BJ (cell line): ENCODE measurements at regions not wholly inside any gene's neighbourhood (a gene's known extent, or its start where the extent isn't known, plus 50 kb on each side); places are given as distances from the start of the nearest gene placed in this dataset.

Source experiments
- CTCF ChIA-PET: fragments of 350-600 bp; formaldehyde crosslinking; extraction: SDS; loops from one replicate; lab custom pipeline; 2021; ENCODE audit warnings: antibody characterized with exemption, inconsistent platforms; lab: Yijun Ruan, JAX
- POLR2A ChIA-PET: fragments of 300-600 bp; sonication (Branson Sonifier 250); formaldehyde crosslinking; extraction: SDS; loops from one replicate; lab custom pipeline; 2021; ENCODE audit warnings: antibody characterized with exemption; lab: Charles Lee
- DNase-seq: peaks from one replicate; pipeline ENCODE4 v3.0.0-alpha.2; 2011; ENCODE audit warnings: low read depth
- H3K27me3 ChIP-seq: 2 replicates; pipeline ENCODE4 v1.6.0; 2011; ENCODE audit warnings: low read length; ENCODE audit not compliant: control insufficient read depth, insufficient read depth
- H3K36me3 ChIP-seq: 2 replicates; pipeline ENCODE4 v1.5.1; 2011; ENCODE audit warnings: low read length; ENCODE audit not compliant: control insufficient read depth, insufficient read depth
- H3K4me3 ChIP-seq: 2 replicates; pipeline ENCODE4 v1.5.1; 2011; ENCODE audit warnings: low read depth, mild to moderate bottlenecking, control low read depth, low read length
- TF ChIP-seq, protein P1 (sequence below): IDR thresholded peaks from 2 replicates; pipeline ENCODE4 v1.5.1; 2011; ENCODE audit warnings: low read depth, mild to moderate bottlenecking, control low read depth, inconsistent platforms, low read length, moderate library complexity; ENCODE audit not compliant: insufficient read depth

DNA sequence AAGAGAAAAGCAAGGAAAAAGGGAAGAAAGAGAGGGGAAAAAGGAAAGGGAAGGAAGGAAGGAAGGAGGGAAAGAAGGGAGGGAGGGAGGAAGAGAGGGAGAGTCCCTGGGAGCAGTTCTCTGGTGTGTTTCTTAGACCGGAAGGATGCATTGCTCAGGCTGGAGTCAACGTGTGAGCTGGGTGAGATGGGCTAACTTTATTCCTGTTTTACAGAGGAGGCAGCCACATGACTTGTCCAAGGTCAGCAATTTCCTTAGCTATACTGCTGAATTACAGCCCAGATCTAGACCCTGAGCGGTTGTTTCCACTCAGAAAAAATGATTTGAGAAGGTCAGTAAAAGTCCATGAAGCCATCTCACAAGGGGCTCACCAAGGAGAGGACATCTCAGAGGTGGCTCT, 86.6 kb upstream of the APCDD1 start:
- H3K36me3 ChIP-seq: no peaks in the 10 kb centered on the region
- ChIA-PET CTCF (interaction anchor here (1.1 to 2.2 kb wide), 2 partner anchors 8 to 10 kb away, joined by 4 to 5 read pairs; no protein-coding TSS in a partner anchor), POLR2A (interaction anchor here (0.6 kb wide), 1 partner anchor 35 kb away, joined by 3 read pairs; no protein-coding TSS in a partner anchor)
- no peak for DNase-seq
- TF ChIP-seq, protein P1, sequence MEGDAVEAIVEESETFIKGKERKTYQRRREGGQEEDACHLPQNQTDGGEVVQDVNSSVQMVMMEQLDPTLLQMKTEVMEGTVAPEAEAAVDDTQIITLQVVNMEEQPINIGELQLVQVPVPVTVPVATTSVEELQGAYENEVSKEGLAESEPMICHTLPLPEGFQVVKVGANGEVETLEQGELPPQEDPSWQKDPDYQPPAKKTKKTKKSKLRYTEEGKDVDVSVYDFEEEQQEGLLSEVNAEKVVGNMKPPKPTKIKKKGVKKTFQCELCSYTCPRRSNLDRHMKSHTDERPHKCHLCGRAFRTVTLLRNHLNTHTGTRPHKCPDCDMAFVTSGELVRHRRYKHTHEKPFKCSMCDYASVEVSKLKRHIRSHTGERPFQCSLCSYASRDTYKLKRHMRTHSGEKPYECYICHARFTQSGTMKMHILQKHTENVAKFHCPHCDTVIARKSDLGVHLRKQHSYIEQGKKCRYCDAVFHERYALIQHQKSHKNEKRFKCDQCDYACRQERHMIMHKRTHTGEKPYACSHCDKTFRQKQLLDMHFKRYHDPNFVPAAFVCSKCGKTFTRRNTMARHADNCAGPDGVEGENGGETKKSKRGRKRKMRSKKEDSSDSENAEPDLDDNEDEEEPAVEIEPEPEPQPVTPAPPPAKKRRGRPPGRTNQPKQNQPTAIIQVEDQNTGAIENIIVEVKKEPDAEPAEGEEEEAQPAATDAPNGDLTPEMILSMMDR: no peak
- no peak overlapping the region for H3K4me3 ChIP-seq
- no peaks in the 10 kb centered on the region for H3K27me3 ChIP-seq

DNA sequence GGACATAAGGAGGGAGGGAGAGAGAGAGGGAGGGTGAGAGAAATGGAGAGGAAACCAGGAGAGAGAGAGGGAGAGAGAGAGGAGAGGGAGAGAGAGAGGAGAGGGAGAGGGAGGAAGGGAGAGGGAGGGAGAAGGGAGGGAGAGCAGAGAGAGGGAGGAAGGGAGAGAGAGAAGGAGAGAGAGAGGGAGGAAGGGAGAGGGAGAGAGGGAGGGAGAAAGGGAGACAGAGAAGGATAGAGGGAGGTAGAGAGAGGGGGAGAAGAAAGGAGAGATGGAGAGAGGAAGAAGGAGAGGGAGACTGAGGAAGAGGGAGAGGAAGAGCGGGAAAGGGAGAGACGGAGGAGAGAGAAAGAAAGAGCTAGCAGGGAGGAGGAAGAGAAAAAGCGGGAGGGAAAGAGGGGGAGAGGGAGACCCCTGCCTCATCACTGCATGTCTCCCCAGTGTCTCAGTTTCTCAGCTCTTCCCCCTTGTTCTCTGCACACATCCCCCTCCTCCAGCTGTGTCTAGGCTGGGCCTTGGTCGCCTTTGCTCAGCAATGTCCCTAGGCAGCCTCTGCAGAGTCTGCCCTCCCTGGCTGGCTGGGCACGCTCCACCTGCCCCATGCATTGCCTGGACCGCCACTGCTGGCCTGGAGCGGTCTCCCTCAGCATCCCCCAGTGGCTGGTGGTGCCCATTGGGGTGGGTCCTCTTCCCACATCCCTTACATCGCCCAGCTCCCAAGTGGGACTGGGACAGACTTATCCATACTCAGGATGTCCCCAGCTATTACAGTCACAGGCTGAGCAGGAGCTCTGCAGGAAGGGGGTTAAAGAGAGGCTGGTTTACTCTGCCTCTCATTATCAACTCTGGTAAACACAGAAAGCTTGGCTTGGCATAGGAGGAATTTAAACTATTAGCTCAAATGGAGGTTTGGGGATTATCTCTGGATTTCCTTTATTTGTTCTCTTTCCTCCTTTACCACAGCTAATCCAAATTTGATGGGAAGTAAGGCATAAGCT, 85.7 kb upstream of the APCDD1 start:
- CTCF ChIA-PET: no interaction called here
- H3K27me3 ChIP-seq: no peaks in the 10 kb centered on the region
- no peaks in the 10 kb centered on the region for H3K36me3 ChIP-seq
- TF ChIP-seq, protein P1: no peak
- DNase-seq: no peak
- POLR2A ChIA-PET: no interaction called here
- H3K4me3 ChIP-seq: no peak overlapping the region

DNA sequence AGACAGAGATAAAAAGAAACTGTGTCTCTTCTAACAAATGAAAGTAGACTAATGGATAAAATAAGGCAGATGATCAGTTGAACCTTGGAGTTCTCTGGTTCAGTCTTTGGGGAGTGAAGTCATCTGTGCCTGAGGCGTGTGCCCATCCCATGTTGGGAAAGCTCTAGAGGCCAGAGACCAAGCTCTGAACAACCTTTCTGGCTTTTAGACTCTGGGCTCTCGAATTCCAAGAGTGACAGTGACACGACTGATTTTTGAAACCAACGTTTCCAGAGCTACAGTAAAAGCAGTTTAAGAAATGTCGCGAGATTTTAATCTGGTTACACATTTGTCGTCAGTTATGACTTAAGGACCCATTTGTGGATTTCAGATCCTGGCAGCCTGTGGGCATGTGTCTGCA, 83.7 kb upstream of the APCDD1 start:
- DNase-seq: no peak
- Histone ChIP-seq H3K36me3 (no peaks in the 10 kb centered on the region), H3K27me3 (no peaks in the 10 kb centered on the region), H3K4me3 (no peak overlapping the region)
- CTCF ChIA-PET: interaction anchor here (0.7 kb wide), 1 partner anchor 380 kb away, joined by 3 read pairs; no protein-coding TSS in a partner anchor
- POLR2A ChIA-PET: no interaction called here
- TF ChIP-seq, protein P1: no peak

DNA sequence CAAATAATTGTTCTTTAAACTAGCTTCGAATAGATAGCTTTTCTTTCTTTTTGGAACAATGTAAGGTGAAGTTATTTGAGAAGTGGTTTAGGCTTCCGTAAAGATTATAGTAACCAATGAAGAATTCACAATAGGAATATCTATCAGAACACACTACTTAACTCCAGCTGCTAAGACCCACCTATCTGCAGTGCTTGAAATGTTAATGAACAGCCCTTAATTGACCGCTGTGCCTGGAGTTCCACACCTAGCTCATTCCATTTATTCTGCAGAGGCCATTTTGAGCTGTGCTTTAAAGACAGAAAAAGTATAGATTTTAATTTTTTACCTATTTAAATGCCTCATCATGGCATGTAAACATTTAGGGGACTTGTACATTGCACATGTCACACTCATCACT, 83.3 kb upstream of the APCDD1 start:
- H3K27me3 ChIP-seq: no peaks in the 10 kb centered on the region
- no peaks in the 10 kb centered on the region for H3K36me3 ChIP-seq
- POLR2A ChIA-PET: no interaction called here
- CTCF ChIA-PET: interaction anchor here (0.7 to 1.0 kb wide), 2 partner anchors 355 to 380 kb away, joined by 3 read pairs; no protein-coding TSS in a partner anchor
- DNase-seq: no peak
- TF ChIP-seq, protein P1: no peak
- H3K4me3 ChIP-seq: no peak overlapping the region

DNA sequence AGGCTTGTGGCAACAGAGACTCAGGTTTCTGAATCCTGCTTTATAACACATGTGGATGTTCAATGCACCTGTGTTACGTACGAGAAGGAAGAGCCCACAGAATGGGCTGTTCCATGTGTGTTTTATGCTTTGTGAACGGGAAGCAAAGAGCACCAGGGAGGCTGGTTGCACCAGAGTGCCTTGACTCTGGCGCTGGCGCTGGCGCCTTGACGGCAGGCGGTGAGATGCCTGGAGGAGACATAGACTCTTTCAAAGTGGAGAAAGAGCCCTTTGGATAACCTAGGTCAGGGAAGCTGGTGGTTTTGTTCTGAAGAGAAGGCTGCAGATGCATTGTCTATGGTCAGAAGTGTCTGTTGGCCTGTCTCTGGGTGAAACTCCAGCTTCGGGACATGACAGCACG, 80.2 kb upstream of the APCDD1 start:
- TF ChIP-seq, protein P1: no peak
- Histone ChIP-seq H3K36me3 (no peaks in the 10 kb centered on the region), H3K27me3 (no peaks in the 10 kb centered on the region), H3K4me3 (no peak overlapping the region)
- ChIA-PET POLR2A (no interaction called here), CTCF (interaction anchor here (1.4 kb wide), 1 partner anchor 359 kb away, joined by 3 read pairs; no protein-coding TSS in a partner anchor)
- no peak for DNase-seq
